OCI-M1 (cell line): ENCODE measurements at regions not wholly inside any gene's neighbourhood (a gene's known extent, or its start where the extent isn't known, plus 50 kb on each side); places are given as distances from the start of the nearest gene placed in this dataset.
A peak's percentile ranks its signal among the peaks of the same experiment; 100 is the strongest.
"Not testable (repeated sequence)": the region's sequence is repeated elsewhere in the genome, so short reads cannot be mapped to it uniquely, and the experiment has no call there.

Experiments used
- DNase-seq: peaks from one replicate; lab custom pipeline; 2025; lab: John Stamatoyannopoulos, UW

DNA sequence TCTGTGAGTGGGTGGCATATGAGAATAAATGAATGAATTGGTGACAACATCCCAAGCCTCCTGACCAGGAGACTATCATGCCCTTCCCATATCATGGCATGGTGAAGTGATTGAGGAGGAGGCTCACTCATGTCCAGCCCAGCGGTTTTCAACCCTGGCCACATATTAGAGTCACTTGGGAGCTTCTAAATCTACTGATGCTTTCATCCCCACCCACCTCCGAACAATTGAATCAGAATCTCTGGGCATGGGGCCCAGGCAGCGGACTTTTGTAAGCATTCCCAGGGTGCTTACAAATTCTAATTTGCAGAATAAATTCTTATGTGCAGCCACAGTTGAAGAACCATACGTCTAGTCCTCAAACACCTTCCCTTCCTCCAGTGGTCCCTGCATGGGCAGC is 81.7 kb upstream of the SEC11C start:
- DNase-seq = no peak

DNA sequence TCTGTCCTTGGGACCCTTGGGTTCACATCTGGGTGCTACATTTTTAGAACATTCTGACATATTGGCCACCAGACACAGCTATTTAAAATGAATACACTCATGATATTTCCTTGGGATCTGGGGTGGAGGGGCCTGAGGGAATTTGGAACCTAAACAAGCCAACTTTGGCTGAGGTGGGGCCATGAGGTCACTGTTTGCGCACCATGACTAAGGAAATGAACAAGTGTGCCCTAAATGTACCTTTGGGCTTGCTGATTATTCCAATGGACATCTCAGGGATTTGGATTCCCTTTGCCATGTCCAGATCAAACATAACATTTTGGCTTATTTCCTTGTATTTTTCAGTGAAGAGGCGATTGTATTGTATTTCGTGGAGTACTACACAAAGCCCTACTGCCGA is 80.5 kb upstream of the SEC11C start:
- no peak for DNase-seq

DNA sequence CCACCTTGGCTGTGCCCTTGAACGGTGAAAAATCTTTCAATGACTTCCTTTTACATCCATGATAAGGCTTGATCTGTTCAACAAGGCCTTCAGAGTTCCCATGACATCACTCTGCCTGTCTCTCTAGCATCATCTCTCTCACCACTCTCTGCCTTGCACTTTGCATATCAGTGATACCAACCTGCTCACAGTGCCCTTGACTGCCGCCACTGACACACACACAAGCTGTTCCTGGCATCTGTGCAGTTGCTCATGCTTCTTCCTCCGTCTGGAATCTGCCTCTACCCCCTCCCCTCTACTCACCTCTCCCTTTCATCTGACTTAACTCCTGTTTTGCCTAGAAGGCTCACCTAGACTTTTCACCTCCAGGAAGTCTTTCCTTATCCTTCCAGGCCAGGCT is 79.1 kb upstream of the SEC11C start:
- no peak for DNase-seq

DNA sequence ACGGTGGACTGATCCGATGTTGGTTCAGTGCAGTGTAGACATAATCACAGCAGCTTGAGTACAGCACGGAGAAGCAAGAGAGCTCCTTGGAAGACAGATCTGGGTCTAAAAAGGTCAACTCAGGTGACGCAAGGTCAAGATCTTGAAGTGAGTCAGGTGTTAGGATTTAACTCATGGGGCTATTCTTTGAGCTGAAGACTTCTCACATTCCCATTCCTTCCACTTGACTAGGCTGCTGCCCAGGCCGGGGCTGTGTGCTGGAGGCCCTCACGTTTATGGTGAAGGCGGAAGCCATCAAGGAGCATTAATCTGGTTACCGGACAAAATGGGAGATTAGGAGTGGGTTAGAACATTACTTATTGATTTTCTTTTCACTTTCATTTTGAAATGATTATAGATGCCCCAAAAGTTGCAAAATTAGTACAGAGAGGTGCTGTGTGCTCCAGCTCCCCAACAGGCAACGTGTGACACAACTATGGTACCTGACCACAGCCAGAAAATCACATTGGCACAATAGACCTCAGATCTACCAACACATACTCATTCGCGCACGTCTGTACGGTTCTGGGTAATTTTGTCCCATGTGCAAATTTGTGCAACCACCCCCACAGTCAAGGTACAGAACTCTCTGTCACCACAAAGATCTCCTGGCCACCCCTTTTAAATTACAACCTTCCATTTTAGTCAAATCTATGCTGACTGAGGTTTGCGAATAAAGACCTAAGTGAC is 77.6 kb upstream of the SEC11C start:
- no peak for DNase-seq

DNA sequence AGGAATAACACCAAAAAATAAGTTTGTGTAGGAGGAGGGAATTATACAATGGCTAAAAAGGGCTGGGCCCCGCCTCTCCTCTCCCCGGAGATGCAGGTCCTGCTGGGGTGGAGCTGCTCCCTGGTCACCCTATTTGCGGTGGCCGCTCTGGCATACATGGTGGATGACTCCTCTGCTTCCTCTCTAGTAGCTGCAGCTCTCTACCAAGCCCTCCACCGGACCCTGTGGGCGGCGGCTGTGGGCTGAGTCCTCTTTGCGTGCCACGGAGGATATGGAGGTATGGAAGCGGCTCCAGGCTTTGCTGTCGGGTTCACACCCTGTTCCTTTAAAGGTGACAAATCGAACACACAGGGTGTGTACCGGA is 77.1 kb upstream of the SEC11C start:
- DNase-seq = no peak

DNA sequence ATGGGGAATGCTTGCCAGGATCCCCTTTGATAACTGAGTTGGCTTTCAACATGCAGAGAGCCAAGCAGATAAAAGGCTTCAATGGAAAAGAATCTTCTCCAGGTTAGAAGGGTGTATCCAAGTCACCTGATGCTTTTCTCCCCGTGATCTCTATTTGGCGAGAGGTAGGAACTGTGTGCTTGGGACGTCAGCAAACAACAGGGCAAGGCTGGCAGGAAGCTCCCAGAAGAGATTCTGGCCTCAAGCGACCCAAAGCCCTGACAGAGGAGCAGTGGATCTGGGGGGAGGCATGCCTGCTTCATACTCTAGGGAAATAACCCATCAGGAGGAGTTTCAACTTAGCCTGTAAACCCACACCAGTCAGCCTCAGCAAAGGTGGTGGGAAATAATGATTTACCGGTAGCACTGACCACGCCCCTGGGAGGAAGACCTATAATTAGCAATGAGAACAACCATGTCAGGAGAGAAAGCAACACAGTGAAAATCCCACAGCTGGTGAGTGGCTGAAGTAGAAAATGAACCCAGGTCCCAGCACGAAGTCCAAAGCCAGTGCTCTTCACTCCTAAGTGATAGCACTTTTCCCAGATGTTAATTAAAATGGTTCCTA is 76.3 kb upstream of the SEC11C start:
- no peak for DNase-seq

DNA sequence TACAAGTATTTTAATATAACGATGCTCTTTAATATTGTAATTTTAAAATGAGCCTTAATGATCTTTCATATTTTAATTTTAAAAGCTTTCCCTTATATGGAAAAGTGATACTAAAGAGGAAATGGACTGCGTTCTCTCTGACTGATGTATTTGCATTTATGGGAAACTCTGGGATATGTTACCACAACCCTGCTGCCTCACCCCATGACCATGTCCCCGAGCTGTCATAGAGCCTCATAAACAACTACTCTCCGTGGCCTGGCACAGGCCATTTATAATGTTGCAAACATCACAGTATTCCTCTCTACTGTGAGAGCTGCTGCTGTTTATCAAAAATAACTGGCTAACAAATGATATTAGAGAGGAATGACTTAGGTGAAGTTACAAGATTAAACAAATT is 75.8 kb upstream of the SEC11C start:
- DNase-seq = no peak

DNA sequence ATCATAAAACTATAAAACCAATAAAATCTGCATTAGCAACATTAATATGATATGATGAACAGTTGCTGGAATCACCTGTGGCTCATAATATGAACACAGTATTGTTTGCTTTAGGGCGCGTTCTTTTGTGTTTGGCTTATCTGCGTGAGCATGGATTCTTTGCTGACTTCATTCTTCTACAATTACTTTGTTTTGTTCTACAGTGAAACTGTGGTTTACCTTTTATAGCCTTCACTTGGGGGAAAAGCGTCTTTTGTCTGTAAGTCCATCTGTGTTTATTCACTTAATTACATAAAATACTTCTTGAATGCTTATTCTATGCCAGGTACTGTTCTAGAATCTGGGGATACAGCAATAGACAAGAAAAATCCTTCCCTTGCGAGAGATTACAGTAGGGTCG is 74.0 kb upstream of the SEC11C start:
- DNase-seq = no peak

DNA sequence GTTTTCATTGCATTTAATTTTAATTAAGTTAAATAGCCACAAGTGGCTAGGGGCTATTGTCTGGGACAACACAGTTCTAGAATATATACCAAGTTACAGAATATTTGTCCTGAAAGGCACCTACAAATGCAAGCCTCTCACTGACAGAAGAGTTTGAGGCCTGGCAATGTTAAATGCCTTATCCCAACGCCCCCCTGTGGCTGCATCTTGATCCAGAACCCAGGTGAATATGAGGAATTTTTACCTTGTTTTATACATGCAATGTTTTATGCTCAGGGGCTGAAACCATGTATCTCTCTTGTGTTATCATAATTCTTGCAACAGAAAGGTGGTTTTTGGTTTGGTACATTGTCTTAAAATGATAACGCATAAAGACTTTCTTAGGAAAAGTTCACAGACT is 71.8 kb upstream of the SEC11C start:
- DNase-seq = no peak

DNA sequence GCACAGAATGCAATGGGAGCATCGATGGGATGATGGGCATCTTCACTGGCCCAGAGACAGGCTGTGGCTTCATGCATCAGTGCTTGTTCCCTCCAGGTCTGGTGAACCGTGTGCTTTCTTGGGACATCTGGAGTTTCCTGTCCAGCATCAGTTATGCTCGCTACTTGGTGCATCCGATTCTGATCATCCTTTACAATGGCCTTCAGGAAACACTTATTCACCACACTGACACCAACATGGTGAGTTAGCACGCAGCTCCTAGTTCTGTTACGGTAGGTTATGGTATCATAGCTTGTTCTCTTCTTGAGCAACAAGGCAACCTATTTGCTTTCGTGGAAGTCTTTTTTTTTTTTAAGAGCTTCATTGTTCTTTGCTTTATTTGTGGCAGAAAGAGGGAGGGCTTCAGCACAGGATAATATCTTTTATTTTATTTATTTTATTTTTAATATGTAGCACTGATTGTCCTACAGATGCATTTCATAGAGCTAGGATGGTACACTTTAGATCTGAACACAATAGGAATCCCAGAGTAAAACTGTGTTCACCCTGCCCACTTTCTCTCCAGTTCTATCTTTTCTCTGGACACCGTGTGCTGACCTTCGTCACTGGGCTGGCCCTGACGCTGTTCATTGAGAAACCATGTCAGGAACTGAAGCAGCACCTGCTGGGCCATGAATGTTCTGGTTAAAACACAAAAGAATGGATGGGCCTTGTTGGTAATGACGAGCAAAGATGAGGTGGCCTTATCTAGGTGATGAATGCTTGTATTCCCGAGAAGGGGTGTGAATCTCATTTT is 71.2 kb upstream of the SEC11C start:
- DNase-seq = no peak

DNA sequence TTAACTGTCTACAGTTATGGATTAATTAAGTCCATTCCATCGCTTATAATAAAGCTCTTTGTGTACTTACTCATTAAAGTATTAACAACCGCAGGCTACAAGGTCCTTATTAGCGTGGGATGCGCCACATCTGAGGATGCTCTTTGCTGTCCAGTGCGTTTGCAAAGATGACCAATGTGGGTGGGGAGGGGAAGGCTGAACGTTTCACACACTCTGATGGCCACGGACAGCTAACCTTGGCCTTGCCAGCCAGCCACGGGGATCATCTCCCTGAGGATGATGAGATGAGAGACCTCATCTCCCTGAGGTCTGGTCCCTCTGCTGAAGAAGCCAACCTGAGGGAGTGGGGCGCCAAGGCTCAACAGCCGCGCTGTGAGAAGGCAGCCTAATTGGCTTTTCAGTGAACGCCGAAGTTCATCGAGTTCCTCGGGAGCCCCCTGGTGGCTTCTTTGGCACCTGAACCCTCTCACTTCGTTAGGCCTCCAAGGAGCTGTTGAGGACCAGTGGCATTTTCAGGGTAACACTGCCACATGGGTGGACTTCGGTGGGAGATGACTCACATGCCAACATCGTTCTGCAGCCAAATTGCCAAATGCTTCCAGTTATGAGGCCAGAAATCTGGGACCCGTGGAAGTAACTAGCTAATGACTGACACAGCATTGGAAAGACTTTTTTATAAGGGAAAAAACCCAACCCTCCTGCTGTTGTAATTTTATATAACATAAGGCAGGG is 69.3 kb upstream of the SEC11C start:
- DNase-seq = peak; percentile 76

DNA sequence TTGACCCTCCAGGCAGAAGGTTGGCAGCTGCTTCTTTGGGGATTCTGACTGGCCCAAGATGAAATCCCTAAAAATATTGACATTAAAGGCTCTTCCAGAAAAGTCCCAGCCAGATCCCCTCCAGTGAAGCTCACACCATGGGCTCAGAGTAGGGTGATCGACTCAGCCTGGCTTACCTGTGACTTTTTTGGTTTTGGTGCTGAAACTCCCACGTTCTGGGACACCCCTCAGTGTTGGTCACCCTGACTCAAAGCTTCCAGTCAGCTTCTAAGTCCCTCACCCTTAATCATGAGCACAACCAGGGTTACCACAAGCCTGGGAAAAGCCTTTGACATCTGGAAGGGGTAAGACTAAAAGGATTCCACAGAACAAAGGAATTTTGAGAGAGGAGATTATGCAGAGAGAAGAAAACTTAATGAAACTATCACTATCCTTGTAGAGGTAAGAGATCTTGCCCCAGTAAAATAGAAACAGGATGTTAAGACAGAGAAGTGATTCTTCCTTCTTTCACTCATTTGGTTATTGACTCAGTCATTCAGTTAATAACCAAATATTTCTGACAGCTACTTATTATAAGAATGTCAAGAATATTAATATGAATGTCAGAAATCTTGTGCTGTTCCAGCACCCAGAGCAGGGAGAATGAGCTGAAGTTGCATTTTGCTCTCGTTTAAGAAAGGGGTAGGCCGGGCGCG is 66.8 kb upstream of the SEC11C start:
- no peak for DNase-seq

DNA sequence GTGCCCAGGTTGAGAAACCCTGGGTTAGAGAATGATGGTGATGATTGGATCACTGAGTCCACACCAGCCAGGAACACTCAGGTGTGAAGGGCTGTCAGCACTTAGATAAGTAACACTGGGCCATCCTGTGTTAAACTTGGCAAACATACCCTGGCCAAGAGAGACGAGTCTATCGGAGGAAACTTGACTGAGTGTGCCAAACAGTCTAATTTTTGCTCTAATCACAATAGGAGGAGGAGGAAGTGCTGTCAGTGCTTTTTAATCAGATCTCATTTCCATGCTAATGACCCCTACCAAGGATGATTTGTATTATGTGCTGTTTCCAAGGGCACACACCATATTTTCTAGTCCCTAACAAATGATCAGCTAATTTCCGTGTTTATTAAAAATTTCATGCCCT is 63.8 kb upstream of the SEC11C start:
- DNase-seq = no peak

DNA sequence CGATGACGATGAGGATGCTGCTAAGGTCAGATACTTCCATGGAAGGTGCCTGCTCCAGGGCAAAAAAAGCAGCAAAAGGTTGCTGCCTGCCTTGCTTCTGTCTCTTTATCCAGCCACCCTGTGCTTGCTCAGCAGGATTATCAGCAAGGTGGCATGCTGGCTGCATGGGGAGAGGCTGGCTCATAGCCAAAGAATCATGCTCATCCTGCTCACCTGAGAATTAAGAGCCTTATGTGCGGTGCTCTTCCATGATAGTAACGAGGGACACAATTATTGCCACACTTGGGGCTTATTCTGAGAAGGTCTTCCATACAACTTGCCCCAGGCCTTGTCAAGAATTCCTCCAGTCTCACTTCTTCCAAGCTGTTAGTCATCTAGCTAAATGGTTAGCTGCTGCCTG is 60.4 kb upstream of the SEC11C start:
- DNase-seq = no peak

DNA sequence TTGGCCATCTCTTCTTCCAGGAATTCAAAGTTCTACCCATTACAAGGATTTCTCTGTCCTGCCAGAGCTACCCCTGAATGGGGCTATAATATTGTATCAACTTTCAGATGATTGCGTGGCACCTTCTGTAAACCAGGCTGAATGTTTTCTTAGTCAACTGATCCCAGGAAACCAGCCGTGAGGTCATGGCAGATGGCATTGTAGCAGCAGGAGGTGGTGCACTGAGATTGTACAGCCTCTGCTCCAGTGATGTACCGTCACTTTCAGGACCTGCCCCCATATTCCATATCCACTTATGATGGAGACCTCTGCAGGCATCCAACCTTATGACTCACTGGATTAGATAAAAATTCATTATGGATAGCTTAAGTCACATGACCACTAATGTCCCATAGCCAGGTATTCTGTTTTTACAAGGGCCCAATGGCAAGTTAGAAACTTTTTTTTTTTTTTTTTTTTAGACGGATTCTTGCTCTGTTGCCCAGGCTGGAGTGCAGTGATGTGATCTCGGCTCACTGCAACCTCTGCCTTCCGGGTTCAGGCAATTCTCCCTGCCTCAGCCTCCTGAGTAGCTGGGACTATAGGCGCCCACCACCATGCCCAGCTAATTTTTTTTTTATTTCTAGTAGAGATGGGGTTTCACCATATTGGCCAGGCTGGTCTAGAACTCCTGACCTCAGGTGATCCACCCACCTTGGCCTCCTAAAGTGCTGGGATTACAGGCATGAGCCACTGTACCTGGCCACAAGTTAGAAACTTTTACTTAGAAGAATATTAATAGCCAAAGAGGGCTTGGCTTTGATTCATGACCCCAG is 59.8 kb upstream of the SEC11C start:
- DNase-seq = not testable (repeated sequence)

DNA sequence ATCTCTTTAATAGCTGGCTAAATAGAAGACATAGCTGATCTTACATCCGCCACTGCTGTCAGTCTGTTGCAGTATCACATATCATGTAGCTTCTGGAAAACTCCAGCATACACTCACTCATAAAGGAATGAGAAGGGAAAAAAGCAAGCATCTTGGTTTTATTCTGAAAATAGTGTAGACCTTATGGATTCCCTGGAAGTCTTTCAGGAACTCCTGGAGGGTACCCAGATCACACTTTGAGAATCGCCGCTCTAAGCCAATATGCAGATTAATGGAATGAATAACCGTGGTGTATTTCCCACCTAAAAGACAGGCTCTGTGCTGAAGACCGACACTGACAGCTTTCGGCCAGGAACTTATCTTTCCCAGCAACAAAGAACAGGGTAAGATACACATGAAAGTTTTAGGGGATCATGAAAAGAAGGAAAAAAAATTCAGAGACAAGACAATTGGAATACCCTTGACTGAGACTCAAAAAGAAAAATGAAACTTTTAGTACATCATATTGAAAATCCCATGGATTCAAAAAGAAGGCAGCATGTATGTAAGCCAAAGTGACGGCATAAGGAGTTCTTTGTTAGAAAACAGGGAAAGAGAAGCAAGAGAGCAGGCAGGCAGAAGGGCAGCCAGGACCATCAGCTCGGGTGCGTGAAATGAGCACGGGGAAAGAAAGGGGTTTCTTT is 56.4 kb upstream of the SEC11C start:
- no peak for DNase-seq

DNA sequence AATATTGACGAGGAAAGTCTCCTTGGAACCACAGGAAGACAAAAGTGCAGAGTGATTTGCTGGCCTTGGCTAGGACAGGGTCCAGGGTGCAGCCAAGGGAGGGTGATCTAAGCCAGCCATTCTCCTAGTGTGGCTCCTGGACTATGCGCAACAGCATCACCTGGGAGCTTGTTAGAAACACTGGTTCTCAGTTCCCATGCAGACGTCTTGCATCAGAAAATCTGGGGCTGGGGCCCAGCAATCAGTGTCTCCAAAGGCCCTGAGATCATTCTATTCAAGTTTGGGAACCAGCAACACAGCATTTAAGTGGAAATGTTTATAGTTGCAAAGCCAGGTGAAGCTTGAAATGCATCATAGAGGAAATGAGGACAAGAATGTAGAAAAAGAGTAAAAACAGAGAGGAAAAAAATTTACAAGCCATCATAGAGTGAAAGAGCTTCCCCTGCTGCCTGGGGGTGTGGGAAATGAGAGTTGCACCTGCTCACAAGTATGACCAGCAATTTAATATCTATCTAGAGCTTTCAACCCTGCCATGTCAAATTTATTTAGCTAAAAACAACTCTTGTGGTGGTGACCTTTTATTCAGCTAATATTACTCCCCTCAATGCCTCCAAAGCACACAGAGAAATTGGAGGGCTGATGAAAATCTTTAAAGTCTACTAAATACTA is 54.4 kb upstream of the SEC11C start:
- DNase-seq = no peak

DNA sequence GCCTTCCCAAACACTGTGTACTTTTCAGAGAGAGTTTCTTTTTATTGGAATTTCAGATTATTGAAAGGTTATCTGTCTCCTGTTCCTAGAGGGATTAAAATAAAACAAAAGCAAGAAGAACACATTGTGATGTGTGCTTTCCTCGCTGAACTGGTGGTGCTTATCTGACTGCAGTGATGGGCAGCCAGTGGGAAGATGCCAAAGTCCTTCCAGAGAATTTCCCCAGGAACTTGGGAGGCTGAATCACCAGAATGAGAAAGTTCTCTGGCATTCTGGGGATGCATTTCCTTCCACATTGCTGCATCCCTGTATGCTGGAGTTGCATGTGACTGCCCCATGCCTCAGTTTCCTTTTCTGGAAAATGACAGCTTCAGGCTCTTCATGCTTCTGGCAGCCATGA is 53.9 kb upstream of the SEC11C start:
- no peak for DNase-seq

DNA sequence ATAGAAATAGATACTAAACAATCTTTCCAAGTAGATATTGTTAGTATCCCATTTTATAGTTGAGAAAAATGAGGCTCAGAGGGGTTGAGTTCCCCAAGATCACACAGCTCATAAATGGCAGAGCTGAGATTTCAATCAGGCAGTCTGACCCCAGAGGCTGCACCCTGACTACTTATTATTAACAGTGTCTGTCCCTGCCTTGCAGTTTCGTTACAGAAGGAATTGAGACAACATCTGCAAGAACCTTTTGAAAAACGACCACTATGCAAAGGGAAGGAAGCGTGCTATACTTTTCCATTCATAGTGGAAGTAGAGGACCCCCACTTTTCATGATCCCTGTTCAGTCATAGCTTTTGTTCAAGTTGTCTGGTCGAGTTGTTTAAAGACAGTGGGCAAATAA is 53.2 kb upstream of the SEC11C start:
- DNase-seq = no peak

DNA sequence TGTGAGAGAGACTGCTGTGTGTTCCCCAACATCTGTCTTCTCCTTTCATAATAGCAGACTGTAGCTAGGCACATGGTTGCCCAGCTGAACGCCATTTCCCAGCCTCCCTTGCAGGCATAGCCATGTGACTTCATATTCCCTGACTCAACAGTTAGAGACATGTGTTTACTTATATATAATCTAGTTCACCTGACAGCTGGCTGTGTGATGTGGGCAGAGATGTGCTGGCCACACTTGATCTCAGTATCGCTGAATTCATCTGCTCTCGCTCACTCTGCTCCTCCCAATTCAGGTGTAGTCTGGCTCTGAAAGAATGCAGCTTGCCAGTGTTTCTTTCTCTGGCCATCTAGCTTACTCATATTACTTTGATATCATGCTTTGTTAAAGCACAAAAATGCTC is 52.3 kb upstream of the SEC11C start:
- no peak for DNase-seq
